GM18907 (cell line): ENCODE measurements at regions not wholly inside any gene's neighbourhood (a gene's known extent, or its start where the extent isn't known, plus 50 kb on each side); places are given as distances from the start of the nearest gene placed in this dataset.
"Not testable (repeated sequence)": the region's sequence is repeated elsewhere in the genome, so short reads cannot be mapped to it uniquely, and the experiment has no call there.

ENCODE experiments used
- ATAC-seq: cut with Tn5 transposase; IDR thresholded peaks from one replicate; pipeline ENCODE4 v1.9.1; 2021; ENCODE audit warnings: mild to moderate bottlenecking, moderate library complexity; ENCODE audit not compliant: unreplicated experiment

DNA sequence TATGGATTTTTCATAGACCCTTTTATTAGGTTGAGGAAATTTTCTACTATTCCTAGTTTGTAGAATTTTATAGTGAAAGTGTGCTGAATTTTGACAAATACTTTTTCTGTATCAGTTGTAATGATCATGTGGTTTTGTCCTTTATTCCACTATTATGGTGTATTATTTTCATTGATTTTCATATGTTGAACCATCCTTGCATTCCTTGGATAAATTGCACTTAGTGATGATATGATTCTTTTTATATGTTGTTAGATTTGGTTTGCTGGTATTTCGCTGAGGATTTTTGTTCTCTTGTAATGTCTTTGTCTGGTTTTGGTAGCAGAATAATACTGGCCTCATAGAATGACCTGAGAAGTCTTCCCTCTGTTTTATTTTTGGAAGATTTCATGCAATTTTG, 140.6 kb upstream of the CDK6 start:
- no peak for ATAC-seq

GRCh38 chr7:92973974-92974373, 137.6 kb upstream of the CDK6 start:
- no peak for ATAC-seq

DNA sequence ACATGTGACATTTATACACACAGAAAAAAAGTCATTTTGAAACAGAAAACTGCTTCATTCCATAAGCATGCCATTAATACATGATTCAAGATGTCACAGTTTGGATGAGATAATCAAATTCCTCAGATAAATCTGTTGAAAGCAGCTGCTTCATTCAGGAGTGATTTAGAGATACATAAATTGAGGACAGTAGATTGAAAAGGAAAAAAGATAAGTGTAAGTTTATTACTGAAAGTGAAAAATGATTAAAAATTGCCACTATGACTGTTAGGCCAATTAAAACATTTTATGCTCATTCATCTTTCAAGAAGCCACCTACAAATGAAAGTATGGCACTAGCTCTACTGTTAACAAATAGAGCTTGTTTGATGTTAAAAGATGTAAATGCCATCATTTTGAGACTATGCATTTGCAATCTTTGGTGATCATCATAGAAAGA, 136.9 kb upstream of the CDK6 start:
- ATAC-seq: no peak

GRCh38 chr7:92972441-92972840, 136.1 kb upstream of the CDK6 start:
- no peak for ATAC-seq

GRCh38 chr7:92969061-92969460, 132.7 kb upstream of the CDK6 start:
- no peak for ATAC-seq

GRCh38 chr7:92968502-92968901, 132.1 kb upstream of the CDK6 start:
- ATAC-seq: peak; percentile 71

DNA sequence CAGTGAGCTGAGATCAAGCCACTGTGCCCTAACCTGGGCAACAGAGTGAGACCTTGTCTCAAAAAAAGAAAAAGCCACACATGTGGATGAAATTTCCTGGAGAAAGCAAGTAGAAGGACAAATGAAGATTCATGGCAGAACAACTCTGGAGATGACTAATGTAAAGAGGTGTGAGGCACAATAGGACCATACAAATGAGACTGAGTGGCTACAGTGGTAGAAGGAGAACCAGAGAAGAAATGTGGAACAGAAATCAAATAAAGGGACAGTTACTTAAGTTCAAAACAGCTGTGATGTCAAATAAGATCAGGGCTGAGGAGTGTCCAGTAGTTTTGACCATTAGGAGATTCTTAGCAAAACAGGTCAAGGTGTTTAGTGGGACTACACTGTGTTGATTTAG, 130.9 kb upstream of the CDK6 start:
- no peak for ATAC-seq

- ATAC-seq: no peak
These were observed 127.8 kb upstream of the CDK6 start for GRCh38 chr7:92964141-92964540.

DNA sequence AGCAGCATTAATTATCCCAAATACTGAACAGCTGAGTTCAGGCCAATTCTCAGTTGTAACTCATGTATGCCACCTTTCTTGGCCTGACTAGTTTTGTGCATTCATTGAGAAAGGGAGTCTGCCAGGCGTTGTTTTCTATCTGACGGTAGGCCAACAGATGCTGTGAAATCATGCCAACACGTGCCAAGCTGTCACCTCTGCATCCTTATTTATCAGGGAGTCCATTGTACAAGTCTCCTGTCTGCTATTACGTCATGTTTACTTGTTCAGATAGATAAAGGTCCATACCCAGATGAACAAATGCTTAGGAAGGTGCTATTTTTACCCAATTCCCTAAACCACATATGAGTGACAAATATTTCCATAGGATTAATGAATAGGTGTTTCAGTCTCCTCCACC, 127.2 kb upstream of the CDK6 start:
- ATAC-seq: no peak

- no peak for ATAC-seq
These were observed 125.6 kb upstream of the CDK6 start for GRCh38 chr7:92961961-92962360.

GRCh38 chr7:92956575-92956974, 120.2 kb upstream of the CDK6 start:
- no peak for ATAC-seq

DNA sequence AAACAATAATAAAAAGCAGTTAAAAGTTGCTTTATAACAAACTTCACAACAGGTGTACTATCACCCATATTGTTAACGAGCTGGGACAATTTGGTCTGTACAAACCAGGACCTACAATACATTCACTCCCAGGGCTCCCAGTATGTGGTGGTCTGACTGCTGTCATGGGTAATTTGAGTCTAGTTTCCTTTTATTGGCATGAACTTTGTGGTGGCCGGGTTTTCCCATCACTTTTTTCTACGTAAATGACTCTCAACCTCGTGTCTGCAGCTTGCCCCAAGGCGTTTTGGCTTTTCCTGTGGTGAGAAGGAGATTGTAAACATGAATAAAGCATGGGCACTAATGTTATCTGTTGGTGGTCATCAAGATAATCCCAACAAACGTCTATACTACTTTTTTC, 118.7 kb upstream of the CDK6 start:
- no peak for ATAC-seq

DNA sequence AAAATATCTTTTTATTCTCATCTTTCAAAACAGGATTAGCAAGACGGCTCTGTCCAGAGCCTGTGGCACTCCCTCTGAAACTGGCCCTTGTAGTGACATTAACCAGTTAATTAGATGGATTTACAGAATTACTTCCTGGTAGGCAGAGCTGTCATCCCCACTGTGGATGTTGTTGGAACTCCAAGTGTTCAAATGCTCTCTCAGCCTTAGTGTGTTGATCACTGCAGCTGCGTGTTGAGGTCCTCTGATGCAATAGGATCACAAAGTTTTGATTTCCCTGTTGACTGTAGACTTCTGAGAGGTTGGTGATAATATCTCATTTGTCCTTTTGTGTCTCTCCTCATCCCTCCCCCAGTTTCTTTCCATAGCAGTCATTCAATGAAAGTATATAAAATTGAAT, 117.3 kb upstream of the CDK6 start:
- ATAC-seq: no peak

- ATAC-seq: no peak
These were observed 113.4 kb upstream of the CDK6 start for GRCh38 chr7:92949748-92950147.

DNA sequence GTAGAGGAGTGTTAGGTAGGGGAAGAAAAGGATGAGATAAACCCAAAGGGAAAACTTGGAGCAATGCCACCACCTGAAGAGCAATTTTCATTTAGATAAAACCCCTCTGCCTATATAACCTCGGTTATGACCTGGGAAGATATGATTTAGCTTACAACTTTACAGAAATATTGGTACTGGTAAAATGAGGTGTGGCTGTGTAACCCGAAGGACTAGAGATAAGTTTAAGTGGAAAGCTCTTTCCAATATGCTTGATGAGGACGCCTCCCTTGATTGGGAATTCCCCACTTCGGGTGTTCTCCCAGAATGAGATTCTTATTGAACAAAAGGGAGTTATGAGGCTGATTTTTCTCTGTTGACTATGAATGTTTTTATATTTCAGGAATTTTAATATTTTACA, 109.5 kb upstream of the CDK6 start:
- no peak for ATAC-seq

DNA sequence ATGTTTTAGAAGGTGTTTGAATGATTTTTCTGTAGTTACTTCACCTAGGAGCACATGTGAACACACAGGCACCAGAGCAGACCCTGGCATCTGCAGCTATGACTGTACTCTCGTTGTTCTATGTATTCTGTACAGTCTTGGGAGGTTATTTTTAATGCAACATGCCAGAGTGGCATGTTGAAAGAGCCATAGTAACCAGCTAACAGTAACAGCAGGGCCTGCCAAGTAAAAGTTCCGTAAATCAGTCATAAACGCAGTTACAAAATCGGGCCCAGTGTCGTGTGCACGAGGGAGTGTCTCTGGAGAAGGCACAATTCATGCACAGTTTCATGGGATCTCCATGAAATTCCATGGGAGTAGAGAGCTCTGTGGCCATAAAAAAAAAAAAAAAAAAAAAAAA, 108.3 kb upstream of the CDK6 start:
- ATAC-seq: no peak

- ATAC-seq: not testable (repeated sequence)
These were observed 106.3 kb upstream of the CDK6 start for GRCh38 chr7:92942706-92943105.

DNA sequence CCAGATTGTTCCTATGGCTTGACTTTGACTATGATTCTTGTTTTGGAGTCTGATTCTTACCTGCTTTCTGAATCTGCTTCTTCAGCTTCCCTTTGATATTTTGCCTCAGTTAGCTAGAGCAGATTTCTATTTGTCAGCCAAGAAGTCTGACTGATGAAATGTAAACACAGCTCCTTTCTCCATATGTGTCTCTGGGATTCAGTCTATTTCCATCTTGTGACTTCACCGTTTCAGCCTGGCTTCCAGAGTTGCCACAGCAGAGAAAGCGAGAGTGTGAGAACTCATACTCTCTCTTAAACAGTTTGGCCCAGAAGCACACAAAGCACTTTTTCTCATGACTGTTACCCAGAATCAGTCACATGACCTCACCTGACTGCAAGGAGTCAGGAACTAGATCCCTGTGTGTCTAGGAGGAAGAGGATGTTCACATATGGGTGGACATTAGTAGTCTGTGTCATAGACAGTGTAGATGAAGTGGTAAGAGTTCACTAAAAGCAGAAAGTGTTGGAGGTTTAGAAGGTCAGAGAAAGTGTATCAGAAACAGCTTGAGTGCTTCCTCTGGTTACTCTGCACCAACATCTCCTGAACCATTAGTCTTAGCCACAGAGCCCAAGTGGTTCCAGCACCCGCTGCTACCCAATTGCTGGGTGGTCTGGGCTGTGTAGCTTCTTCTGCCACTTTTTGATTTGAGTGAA, 103.4 kb upstream of the CDK6 start:
- ATAC-seq: no peak

DNA sequence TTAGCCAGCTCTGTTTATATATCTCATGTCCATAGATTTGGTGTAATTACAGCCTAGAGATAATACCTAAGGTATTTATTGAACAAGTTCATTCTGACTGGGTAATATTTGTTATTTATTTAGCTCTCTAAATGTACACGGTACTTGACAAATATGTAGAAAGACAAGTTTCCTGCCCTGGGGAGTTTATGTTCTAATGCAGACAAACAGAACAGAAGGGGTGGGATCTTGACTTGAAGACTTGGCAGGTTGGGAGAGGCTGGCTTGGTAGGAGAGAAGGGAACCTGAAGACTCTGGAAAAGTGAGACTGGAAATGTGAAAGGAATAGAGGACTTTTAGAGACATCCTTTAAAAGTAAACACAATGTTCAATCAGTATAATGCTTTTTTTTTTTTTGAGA, 97.7 kb upstream of the CDK6 start:
- ATAC-seq: no peak

DNA sequence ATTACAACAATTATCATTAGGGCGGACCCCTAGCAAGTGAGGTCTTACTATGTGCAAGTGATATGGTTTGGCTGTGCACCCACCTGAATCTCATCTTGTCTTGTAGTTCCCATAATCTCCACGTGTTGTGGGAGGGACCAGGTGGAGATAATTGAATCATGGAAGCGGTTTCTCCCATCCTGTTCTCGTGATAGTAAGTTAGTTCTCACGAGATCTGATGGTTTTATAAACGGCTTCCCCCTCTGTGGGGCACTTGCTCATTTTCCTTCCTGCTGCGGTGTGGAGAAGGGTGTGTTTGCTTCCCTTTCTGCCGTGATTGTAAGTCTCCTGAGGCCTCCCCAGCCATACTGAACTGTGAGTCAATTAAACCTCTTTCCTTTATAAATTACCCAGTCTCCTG, 96.1 kb upstream of the CDK6 start:
- ATAC-seq: no peak

DNA sequence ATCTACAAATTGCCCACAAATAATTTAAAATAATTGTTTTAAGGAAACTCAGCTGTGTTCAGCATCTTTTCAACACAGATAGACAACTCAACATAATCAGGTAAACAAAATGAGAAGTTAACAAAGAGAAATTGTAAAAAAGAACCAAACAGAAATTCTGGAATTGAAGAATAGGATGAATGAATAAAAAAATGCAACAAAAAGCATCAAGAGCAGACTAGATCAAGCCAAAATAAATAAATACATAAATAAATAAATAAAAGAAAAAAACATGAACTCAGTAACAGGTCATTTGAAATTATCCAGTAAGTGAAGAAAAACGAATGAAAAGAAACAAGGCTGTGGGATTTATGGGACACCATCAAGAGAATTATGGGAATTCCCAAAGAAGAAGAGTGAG, 94.0 kb upstream of the CDK6 start:
- ATAC-seq: no peak

GRCh38 chr7:92926697-92927044, 90.3 kb upstream of the CDK6 start:
- ATAC-seq: no peak

GRCh38 chr7:92925876-92926696, 89.7 kb upstream of the CDK6 start:
- ATAC-seq: no peak
